Amniotic epithelial cell (primary cell): ENCODE measurements at regions not wholly inside any gene's neighbourhood (a gene's known extent, or its start where the extent isn't known, plus 50 kb on each side); places are given as distances from the start of the nearest gene placed in this dataset.
A peak's percentile ranks its signal among the peaks of the same experiment; 100 is the strongest.

Experiments used
- DNase-seq: peaks from one replicate; pipeline ENCODE4 v3.0.0-alpha.2; 2010; ENCODE audit warnings: low read depth

DNA sequence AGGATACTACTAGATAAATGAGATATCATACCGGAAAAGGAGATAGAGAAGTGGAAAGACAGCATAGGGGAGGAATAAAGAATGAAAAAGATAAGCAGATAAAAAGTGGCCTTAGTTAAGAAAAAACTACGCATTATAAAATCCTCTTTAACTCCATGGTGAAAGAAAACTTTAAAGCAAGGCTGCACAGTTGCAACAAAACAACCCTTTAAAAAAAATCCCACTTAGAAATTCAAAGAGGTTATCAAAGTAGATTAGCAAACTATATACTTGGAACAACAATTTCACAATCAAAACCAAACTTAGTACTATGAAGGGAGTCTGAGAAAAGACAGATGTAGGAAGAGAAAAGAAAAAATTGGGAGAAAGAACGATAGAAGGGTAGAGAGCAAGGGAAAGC, 133.4 kb upstream of the OSR1 start:
- peak; percentile 75 for DNase-seq

DNA sequence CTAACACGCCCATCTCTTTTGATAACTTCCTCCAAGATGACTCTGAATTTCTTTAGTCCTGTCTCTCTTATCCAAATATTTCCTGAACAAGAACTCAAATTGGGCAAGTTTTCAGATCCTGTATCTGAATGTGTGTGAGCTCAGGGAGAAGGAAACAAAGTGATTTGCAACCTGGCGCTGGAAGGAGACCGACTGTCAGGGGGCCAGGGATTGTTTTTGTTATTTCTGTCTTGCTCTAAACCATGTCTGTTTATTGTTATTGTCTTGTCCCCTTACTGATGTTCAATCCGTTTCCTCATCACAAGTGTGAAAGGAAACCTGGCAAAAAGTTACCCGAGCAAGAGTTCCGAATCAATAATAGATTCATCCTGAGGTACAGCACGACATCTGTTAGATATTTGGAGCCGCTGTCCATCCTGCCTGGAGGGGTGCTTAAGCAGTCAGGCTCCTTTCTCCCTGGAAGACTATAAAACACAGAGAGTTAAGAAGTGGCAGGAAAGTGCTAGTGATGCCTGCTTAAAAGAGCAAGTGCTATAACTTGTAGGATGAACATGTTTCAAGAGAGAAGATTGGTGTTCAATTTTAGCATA, 132.5 kb upstream of the OSR1 start:
- no peak for DNase-seq

DNA sequence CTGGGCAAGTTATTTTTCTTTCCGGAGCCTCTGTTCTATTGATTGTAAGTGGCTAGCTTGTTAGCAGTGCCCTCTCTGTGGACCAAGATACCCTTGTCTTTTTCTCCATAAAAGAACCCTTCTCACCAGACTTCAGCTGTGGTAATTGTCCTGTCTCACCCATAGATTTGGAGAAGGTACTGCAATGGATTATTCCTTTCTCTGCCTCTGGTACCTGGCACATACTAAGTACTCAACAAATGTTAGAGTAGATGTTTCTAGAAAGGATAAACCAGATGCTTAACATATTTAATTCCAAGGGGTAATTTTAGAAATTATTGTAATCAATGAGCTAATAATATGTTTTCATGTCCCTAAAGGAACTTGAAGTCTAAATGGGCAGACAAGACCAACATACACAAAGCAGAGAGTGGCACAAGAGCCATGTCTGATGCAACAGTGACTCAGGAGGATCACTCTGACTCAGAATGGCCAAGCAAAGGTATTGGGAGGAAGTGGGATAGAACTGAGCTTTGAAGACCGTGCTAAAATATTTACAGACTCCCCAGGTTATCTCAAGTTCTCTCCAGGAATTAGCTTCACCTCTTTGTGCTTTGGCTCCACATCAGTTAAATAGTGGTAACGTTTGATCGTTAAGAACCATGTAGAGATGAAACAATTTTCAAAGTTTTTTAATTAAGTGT, 129.7 kb upstream of the OSR1 start:
- DNase-seq: peak; percentile 77

DNA sequence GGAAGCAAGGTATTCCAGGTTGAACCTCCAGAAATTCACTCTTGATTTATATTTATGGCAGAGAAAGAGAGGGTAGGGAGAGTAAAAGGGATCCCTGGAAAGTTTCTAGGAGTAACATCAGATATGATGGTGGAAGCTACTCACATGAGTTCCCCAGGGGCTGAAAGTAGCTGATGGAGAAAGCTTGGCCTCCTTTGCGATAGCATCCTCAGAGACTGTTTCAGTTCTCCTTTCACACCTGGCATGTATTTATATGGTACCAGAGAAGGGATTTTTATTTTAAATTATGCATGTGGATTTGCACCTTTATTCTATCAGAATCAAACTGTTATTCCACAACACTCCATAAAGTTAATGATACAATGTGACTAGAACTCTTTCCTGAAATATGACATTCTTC, 126.3 kb upstream of the OSR1 start:
- no peak for DNase-seq

DNA sequence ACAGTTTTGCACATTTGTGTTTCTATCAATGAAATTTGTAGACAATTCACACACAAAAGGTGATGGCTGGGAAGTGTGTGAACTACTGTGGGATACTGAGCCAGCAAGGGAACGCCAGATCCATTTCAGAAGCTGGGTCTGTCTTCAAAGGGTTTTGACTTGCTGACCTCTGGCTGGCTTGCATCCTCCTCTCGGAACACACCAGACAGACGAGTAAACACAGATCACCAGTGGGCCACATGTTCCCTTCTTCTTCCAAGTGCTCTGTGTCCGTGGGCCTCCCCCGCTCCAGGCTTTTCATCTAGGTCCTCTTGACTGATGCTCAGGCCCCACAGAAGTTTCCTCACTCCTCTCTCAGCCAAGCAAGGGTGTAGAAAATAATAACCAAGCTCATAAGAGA, 122.2 kb upstream of the OSR1 start:
- DNase-seq: no peak

DNA sequence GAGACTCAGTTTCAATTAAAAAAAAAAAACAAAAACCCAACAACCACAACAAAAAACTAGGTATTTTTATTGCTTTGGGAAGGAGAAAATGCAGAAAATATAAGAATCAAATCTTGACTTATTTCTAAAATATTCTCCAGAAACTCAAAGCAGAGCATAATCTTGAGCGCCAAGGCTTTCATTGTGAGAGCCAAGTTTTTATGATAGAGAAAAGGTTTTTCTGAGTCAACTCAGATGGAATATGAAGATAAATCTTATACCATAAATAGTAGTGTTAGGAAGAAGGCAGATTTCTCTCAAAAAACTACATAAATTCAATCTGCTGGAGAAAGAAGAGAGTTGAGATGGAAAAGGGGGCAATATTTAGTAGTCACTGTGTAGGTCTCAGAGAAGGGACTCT, 121.2 kb upstream of the OSR1 start:
- no peak for DNase-seq

DNA sequence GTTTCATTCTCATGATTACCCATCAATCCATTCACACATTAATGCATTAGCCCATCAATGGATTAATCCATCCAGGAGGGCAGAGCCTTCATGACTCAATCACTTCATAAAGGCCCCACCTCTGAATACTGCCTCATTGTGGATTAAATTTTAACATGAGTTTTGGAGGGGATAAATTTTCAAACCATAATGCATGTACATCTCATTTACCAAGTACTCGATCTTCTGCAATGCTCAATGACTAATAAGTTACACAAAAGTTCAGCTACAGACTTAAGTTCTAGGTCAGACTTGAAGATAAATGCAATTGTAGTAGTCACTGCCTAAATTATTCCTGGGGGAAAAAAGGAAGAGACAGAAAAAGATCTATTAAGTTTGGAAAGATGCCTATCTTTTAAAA, 120.0 kb upstream of the OSR1 start:
- DNase-seq: peak; percentile 48

DNA sequence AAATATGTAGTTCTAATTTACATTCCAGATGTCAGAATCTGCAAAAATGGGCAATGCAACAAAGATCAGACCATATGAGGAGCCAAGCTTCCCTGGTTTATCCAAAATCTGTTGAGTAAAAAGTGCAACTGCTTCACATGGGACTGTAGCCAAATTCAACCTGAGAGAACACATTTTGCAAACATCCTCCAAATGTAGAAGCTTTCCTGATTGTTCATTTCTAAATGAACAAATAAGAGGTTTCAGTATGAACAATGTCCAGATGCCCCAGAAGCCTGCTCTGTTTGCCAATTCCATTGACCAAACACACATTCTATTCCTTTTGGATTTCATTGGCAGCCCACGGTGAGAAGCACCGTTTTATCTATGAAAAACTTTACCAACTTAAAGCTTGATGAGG, 117.9 kb upstream of the OSR1 start:
- DNase-seq: no peak

DNA sequence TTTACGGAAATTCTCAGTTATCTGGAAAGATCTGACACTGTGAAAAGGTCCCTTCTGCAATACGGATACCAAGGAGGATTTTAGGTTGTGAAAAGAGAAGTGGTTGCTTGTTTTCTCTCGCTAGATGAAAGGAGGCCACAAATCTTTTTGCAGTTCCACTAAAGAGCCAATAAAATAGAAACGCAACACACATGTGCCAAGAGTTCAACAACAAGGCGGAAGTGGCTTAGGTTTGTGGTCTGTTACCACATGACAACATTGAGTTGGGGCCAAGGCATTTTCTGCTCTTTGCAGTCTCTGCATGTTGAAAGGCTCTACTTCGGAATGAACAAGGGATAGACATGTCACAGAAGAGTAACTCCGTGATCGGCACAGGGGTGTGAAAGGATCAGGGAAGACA, 115.7 kb upstream of the OSR1 start:
- peak; percentile 60 for DNase-seq

DNA sequence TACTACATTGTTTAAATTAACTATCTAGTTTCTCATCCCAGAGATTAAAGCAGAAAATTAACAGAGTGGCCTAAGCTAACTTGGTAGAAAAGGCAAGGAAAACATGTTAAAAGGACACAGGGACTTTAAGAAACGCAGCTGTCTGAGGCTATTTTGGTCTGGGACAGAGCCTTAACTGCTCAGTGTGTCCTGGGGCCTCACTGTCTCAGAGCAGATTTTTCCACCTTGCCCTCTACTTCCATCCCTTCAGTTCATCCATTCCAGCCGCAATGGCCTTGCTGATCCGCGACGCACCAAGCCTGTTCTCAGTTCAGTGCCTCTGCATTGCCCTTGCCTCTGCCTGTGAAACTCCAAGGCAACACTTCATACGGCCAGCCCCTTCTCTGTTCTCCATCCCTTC, 114.9 kb upstream of the OSR1 start:
- DNase-seq: no peak

DNA sequence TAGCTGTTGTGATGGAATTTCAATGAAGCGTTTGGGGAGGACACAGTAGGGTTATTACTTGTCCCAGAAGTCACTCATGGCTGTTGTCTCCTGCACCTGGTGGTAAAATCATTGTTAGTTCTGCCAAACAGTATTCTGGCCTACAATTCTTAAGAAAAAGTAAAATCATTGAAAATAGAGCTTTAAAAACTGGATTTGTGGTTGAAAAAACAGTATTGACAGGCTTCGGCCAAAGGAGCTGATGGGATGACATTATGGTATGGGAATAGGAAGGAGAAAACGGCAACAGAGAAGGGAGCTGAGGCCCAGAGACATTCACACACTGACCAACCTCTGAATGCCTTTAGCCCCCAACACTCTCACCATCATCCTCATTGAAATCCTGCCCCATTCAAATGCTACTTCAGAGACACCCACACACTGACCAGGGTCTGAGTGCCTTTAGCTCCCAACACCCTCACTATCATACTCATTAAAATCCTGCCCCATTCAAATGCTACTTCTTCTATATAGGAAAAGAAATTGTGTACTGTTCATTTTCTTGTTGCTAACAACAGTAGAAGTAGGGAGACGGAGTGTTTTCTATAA, 114.1 kb upstream of the OSR1 start:
- DNase-seq: no peak

DNA sequence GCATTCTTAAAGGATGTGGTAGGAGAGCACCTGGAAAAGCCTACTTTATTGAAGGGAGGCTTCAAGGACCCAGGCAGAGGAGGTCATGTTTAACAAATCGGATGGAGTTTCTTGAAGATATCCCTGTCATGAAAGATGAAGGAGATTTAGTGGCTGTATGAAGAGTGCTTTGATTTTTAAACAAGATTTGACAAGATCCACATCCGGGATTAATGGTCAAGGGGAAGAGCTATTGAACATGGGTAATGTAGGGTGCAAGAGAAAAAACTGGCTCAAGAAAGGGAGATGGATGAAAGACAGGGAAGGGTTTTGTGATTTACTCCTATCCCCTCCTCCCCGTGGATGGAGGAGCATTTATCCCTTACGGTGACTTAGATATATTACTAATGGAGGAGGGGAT, 113.1 kb upstream of the OSR1 start:
- DNase-seq: no peak

DNA sequence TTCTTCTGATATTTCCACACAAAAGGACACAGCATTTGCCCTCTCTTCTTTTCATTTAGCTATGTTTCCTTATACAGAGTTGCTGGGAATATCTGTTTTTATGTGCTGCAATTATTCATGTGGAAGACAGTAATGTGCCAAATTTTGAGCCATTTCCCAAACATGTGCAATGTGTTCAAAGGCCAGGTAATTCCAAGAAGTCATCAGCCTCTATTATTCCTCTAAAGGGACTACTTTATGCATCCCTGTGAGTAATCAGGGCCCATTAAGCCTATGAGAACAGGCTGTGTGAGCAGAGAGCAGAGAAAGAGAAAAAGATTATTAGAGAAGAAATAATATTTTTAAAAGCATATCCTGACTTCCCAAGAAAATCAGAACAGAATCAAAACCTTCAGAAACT, 107.6 kb upstream of the OSR1 start:
- no peak for DNase-seq

DNA sequence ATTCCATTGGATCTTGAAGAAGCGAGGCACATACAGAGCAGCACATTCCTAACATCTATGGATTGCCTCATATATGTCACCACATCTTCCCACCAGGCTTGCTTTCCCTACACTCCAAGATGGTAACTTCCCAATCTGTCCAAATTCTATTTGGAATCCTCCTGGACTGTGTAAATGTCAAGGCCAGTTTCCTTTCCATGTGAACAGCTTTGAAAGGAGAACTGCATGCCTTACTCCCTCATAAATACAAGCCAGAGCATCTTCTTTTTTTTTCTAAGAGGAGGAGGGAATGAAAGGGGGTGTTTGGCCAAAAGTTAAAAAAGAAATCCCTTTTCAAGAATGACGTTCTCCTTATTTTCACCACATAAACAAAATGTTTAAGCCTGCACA, 103.8 kb upstream of the OSR1 start:
- peak; percentile 17 for DNase-seq

DNA sequence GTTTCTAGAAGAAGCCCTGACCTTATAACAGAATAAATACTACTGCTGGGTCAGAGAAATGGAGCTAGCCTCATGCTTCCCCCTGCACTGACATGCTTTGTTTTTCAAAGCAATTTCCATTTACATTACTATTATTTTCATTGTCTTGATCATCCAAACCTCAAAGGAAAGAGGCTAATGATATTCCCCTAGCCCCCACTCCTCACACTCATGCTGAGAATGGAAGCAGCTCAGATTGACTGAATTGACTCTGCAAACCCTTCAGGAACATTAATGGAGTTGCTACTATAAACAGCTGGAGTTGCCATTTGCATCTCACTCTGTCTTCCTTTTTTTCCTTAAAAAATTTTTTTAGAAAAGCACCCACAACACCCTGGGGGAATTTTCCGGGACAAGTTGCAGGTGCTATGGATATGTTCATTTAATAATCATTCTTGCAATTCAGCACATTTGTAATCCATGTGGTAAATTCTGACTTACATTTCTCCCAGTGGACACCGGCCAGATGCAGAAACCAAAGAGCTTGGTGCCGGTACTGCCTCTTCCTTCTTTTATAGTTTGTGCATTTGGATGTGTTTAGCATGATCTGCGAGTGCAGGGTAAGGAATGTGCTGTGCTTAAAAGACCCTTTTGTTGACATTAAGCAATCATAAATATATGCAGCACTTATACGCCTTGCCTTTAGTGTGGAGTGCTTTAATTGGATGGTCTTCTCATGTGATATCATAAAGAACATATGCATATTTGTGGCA, 103.3 kb upstream of the OSR1 start:
- no peak for DNase-seq

DNA sequence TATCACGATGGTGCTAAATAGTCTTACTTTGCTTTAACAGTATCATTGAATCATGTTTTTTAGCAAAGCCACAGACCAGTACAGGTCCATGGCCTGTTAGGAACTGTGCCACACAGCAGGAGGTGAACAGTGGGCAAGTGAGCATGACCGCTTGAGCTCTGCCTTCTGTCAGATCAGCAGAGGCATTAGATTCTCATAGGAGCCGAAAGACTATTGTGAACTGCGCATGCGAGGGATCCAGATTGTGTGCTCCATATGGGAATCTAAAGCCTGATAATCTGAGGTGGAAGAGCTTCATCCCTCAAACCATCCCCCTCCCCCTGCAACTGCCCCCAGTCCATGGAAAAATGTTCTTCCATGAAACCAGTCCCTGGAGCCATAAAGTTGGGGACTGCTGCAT, 102.3 kb upstream of the OSR1 start:
- no peak for DNase-seq

DNA sequence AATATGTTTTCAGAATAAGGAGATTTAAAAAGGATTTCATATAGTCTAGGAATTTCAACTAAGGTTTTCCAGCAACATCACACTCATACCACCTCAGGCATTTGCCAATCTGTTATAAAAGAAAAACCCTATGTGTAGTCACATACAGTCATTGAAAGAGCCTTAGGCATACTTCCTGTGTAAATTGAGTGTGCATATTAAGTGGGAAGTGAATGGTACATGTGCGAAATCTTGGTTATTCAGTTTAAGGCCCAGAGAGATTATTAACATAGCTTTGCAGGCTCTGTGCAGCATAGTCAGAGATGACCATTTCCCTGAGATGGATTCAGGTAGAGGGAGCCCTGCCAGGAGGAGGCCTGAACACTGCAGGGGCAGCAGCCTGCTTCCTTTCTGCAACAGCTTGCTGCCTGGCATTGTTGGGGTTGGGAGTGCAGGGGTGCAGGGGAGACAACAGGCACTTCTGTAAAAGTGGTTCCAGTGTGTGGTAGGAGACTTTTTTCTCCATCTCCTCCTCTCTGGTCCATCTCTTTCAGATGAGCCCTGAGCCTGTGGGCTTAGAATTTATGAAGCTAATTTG, 100.1 kb upstream of the OSR1 start:
- no peak for DNase-seq

DNA sequence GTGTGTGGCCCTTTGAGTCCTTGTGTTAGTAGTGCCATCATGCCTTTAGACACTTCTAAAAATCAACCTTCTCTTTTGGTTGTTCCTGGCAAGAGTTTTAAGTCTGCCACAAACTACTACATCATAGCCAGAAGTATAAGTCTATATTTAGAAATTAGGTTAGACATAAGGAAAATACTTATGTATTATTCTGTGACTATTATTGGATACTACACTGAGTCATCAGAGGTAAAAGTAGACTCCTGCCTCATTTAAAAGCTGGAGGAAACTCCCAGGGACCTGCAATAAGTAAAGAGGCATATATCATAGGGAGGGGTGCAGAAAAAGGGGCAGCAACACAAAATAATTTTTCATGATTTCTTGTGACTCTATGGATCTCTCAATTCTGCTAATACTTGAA, 99.4 kb upstream of the OSR1 start:
- no peak for DNase-seq

DNA sequence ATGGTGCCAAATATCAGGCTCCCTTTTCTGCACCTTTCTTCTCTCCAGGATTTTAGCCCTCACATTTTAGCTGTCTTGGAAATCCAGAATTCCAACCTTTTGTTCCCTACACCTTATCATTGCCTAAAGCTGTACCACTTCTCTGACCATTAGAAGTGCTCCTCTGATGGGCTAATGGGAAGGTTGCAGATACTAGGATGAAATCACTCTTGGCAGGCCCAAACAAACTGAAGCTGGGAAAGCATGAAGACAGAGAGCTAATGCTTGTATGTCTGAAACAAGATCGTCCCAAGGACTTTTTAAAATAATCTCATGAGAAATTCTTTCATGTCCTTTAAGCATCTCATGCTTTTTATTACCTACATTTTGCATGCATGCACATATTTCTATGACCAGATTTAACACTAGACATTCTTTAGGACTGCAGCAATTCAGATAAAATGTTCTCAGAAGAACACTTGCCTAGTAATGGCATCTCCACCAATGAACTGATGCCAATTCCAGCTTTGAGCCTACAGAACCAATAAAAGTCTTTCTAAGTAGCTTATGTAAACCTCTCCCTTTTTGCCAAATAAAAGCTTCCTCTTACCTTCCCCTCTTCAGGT, 98.4 kb upstream of the OSR1 start:
- DNase-seq: no peak

DNA sequence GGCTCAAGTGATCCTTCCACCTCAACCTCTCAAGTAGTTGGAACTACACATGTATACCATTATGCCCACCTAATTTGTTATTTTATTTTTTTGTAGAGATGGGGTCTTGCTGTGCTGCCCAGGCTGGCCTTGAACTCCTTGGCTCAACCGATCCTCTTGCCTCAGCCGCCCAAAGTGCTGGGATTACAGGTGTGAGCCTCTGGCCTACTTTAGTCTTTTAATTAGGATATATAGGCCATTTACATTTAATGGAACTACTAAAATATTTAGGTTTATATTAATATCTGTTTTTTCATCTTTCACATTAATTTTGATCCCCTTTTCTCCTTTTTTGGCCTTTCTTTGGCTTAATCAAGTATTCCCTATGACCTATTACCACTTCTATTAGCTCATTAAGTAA, 95.7 kb upstream of the OSR1 start:
- no peak for DNase-seq

DNA sequence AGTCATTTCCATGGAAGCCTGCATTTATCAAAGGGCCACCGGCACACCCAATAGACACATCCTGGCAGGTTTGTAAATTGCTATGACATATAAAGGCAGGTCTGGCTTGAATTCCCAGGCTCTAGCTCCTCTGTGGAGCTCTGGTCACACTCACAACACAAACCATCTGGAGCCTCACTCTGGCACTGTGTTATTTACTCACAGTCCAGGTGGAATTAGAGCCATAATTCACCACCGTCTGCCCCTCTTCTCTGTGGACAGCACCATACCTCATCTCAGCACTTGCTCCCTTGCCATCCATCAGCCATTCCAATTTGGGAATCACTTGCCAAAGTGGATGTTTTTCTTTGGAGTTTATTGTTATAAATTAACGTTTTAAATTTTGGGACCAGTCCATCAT, 84.3 kb upstream of the OSR1 start:
- no peak for DNase-seq

DNA sequence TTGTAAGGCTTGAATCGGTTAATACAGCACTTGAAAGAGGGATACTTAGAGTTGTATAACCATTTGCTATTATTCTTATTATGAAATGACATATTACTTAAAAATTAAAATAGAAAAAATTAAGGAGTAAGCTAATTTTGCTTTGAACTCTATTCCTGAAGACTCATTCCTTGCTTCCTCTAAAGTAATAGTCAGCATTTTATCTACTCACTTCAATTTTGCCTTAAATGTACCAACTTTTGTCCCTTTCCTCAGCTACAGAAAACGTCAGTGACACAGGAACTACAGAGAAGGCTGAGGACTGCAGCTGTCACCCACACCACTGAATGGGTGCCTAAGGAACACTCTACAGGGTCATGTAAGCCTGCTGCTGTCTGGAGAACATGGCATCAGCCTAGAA, 80.7 kb upstream of the OSR1 start:
- DNase-seq: no peak

DNA sequence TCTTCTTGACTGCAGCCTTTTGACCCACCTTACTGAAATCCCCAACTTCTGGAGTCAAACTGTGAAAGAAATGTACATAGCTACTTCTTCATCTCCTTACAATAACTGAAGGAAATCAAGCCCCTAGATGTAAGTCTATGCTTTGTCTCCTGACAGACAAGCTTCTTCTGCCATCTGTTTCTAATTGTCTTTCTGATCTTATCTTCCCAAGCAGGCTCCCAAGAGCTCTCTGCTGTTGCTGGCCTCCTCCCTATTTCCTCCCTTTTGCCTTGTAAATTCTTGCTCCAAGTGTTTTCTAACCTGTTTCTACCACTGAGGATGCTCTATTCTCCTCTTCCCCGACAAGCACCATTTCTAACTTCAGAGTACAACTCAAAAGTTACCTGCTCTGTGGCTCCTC, 77.4 kb upstream of the OSR1 start:
- DNase-seq: no peak
